Ishikawa (cell line): ENCODE measurements at regions not wholly inside any gene's neighbourhood (a gene's known extent, or its start where the extent isn't known, plus 50 kb on each side); places are given as distances from the start of the nearest gene placed in this dataset.

Experiments used
- CEBPB ChIP-seq: IDR thresholded peaks from 2 replicates; pipeline ENCODE4 v1.6.1; 2012
- CREB1 ChIP-seq: IDR thresholded peaks from 2 replicates; pipeline ENCODE4 v1.6.1; 2012; ENCODE audit warnings: low read depth
- EGR1 ChIP-seq: IDR thresholded peaks from 2 replicates; pipeline ENCODE4 v1.6.1; 2012
- EP300 ChIP-seq: IDR thresholded peaks from 2 replicates; pipeline ENCODE4 v1.6.1; 2012; ENCODE audit warnings: borderline replicate concordance
- FOXM1 ChIP-seq: IDR thresholded peaks from 2 replicates; pipeline ENCODE4 v1.6.1; 2012; ENCODE audit warnings: low read depth, borderline replicate concordance
- MAX ChIP-seq: IDR thresholded peaks from 2 replicates; pipeline ENCODE4 v1.6.1; 2012
- NFIC ChIP-seq: IDR thresholded peaks from 2 replicates; pipeline ENCODE4 v1.6.1; 2012
- RAD21 ChIP-seq: IDR thresholded peaks from 2 replicates; pipeline ENCODE4 v1.6.1; 2012; ENCODE audit warnings: low read depth
- REST ChIP-seq: IDR thresholded peaks from 2 replicates; pipeline ENCODE4 v1.6.1; 2012; ENCODE audit warnings: low read depth, mild to moderate bottlenecking
- TAF1 ChIP-seq: IDR thresholded peaks from 2 replicates; pipeline ENCODE4 v1.6.1; 2012; ENCODE audit warnings: low read depth, mild to moderate bottlenecking
- TCF12 ChIP-seq: IDR thresholded peaks from 2 replicates; pipeline ENCODE4 v1.6.1; 2012; ENCODE audit warnings: low read depth
- TEAD4 ChIP-seq: IDR thresholded peaks from 2 replicates; pipeline ENCODE4 v1.6.1; 2012
- USF1 ChIP-seq: IDR thresholded peaks from 2 replicates; pipeline ENCODE4 v1.6.1; 2012
- YY1 ChIP-seq: IDR thresholded peaks from 2 replicates; pipeline ENCODE4 v1.6.1; 2012; ENCODE audit warnings: low read depth
- ZBTB7A ChIP-seq: IDR thresholded peaks from 2 replicates; pipeline ENCODE4 v1.6.1; 2012; ENCODE audit warnings: low read depth

- TF ChIP-seq REST (no peak), CREB1 (no peak)
Measured at GRCh38 chr1:29746076-29746665, 509.8 kb downstream of the PTPRU start.

- no peak for TF ChIP-seq YY1
- no peak for TF ChIP-seq FOXM1
- no peak for TF ChIP-seq CEBPB
- no peak for TF ChIP-seq RAD21
- no peak for TF ChIP-seq REST
- no peak for TF ChIP-seq EGR1
- TF ChIP-seq TCF12, result no peak
- TF ChIP-seq NFIC, result no peak
- TF ChIP-seq USF1, result no peak
- no peak for TF ChIP-seq CREB1
- no peak for TF ChIP-seq EP300
Measured at GRCh38 chr1:29744684-29745490, 508.6 kb downstream of the PTPRU start.

- no peak for TF ChIP-seq FOXM1
- no peak for TF ChIP-seq TEAD4
- TF ChIP-seq YY1, result no peak
- no peak for TF ChIP-seq NFIC
- no peak for TF ChIP-seq REST
- no peak for TF ChIP-seq ZBTB7A
- TF ChIP-seq EGR1, result no peak
- TF ChIP-seq CEBPB, result no peak
- no peak for TF ChIP-seq TCF12
- no peak for TF ChIP-seq TAF1
- no peak for TF ChIP-seq RAD21
- no peak for TF ChIP-seq CREB1
- TF ChIP-seq MAX, result no peak
- TF ChIP-seq USF1, result no peak
- TF ChIP-seq EP300, result no peak
Measured at GRCh38 chr1:29743931-29744330, 507.6 kb downstream of the PTPRU start.

GRCh38 chr1:29743264-29743663 lies 506.9 kb downstream of the PTPRU start:
- TF ChIP-seq TCF12 (no peak), EP300 (no peak), NFIC (no peak), MAX (no peak), CREB1 (no peak), EGR1 (no peak), USF1 (no peak), ZBTB7A (no peak), TEAD4 (no peak), REST (no peak)
